ENCODE measurements at regions not wholly inside any gene's neighbourhood (a gene's known extent, or its start where the extent isn't known, plus 50 kb on each side); places are given as distances from the start of the nearest gene placed in this dataset.
"Not testable (repeated sequence)": the region's sequence is repeated elsewhere in the genome, so short reads cannot be mapped to it uniquely, and the experiment has no call there.

- DNase-seq (ENCODE audit: low read depth in 2 of 2): no peak
Measured at GRCh38 chrX:53883196-53883595, 161.1 kb downstream of the PHF8 start.

GRCh38 chrX:53882331-53882730, 161.9 kb downstream of the PHF8 start:
- no peak for DNase-seq (ENCODE audit: low read depth in 2 of 2)

GRCh38 chrX:53880786-53881185, 163.5 kb downstream of the PHF8 start:
- not testable (repeated sequence) for DNase-seq (ENCODE audit: low read depth in 2 of 2)

- DNase-seq (ENCODE audit: low read depth in 2 of 2): no peak
Measured at GRCh38 chrX:53859890-53860289, 173.4 kb upstream of the HUWE1 start.

GRCh38 chrX:53831662-53832635, 145.4 kb upstream of the HUWE1 start:
- peak; percentile 1 to 30 for DNase-seq (ENCODE audit: low read depth in 2 of 2)

- DNase-seq (ENCODE audit: low read depth in 2 of 2): no peak
Measured at GRCh38 chrX:53824686-53825085, 138.2 kb upstream of the HUWE1 start.

GRCh38 chrX:53818115-53818514, 131.6 kb upstream of the HUWE1 start:
- DNase-seq (ENCODE audit: low read depth in 2 of 2): not testable (repeated sequence)

- no peak for DNase-seq (ENCODE audit: low read depth in 2 of 2)
Measured at GRCh38 chrX:53817548-53817947, 131.0 kb upstream of the HUWE1 start.

GRCh38 chrX:53813670-53814440, 127.3 kb upstream of the HUWE1 start:
- no peak for DNase-seq (ENCODE audit: low read depth in 2 of 2)

- DNase-seq (ENCODE audit: low read depth in 2 of 2): no peak
Measured at GRCh38 chrX:53798281-53798680, 111.8 kb upstream of the HUWE1 start.

GRCh38 chrX:53795576-53795975, 109.1 kb upstream of the HUWE1 start:
- no peak for DNase-seq (ENCODE audit: low read depth in 2 of 2)

GRCh38 chrX:53794181-53794580, 107.7 kb upstream of the HUWE1 start:
- DNase-seq (ENCODE audit: low read depth in 2 of 2): no peak

- DNase-seq (ENCODE audit: low read depth in 2 of 2): no peak
Measured at GRCh38 chrX:53768865-53769264, 82.3 kb upstream of the HUWE1 start.

- no peak for DNase-seq (ENCODE audit: low read depth in 2 of 2)
Measured at GRCh38 chrX:53768451-53768850, 81.9 kb upstream of the HUWE1 start.

GRCh38 chrX:53767544-53767943, 81.0 kb upstream of the HUWE1 start:
- DNase-seq (ENCODE audit: low read depth in 2 of 2): no peak

GRCh38 chrX:53757181-53757580, 70.7 kb upstream of the HUWE1 start:
- not testable (repeated sequence) for DNase-seq (ENCODE audit: low read depth in 2 of 2)

GRCh38 chrX:53746718-53747117, 60.2 kb upstream of the HUWE1 start:
- no peak for DNase-seq (ENCODE audit: low read depth in 2 of 2)

- no peak for DNase-seq (ENCODE audit: low read depth in 2 of 2)
Measured at GRCh38 chrX:53743244-53743643, 56.7 kb upstream of the HUWE1 start.

- DNase-seq (ENCODE audit: low read depth in 2 of 2): no peak
Measured at GRCh38 chrX:53738370-53738906, 51.9 kb upstream of the HUWE1 start.
